Heart right ventricle (tissue), 16 donors: ENCODE measurements at regions not wholly inside any gene's neighbourhood (a gene's known extent, or its start where the extent isn't known, plus 50 kb on each side); places are given as distances from the start of the nearest gene placed in this dataset.

Source experiments
- ATAC-seq, 8 donors: fragments of 200-7000 bp; cut with Tn5 transposase; one replicate each; pipeline ENCODE4 v1.9.1; 2020; ENCODE audit warnings: mild to moderate bottlenecking in 8 of 8, moderate library complexity in 8 of 8, moderate number of reproducible peaks in 1 of 8
- DNase-seq, 2 donors: peaks; one replicate each; pipeline ENCODE4 v3.0.0-alpha.2; 2020
- H3K27ac ChIP-seq, 10 donors: fragments of 200-600 bp; sonication (generic) in 2 of 10; one replicate each; pipeline versions ENCODE4 v1.5.0 to v1.8.0; 2020 to 2022; ENCODE audit warnings: mild to moderate bottlenecking in 3 of 10
- H3K27me3 ChIP-seq, 7 donors: fragments of 200-600 bp; one replicate each; pipeline ENCODE4 v1.8.0; 2021 to 2022; ENCODE audit warnings: mild to moderate bottlenecking in 2 of 7
- H3K36me3 ChIP-seq, 9 donors: fragments of 200-600 bp; sonication (generic) in 1 of 9; one replicate each; pipeline versions ENCODE4 v1.5.0 to v1.8.0; 2020 to 2022; ENCODE audit warnings: mild to moderate bottlenecking in 2 of 9
- H3K4me1 ChIP-seq, 9 donors: fragments of 200-600 bp; sonication (generic) in 1 of 9; one replicate each; pipeline versions ENCODE4 v1.5.0 to v1.8.0; 2020 to 2022; ENCODE audit warnings: mild to moderate bottlenecking in 4 of 9
- H3K4me3 ChIP-seq, 10 donors: fragments of 200-600 bp; sonication (generic) in 2 of 10; one replicate each; pipeline versions ENCODE4 v1.5.0 to v1.8.0; 2020 to 2022; ENCODE audit warnings: mild to moderate bottlenecking in 7 of 10, moderate library complexity in 2 of 10
- H3K9me3 ChIP-seq, 11 donors: fragments of 200-600 bp in 10 of 11; sonication (generic) in 2 of 11; one replicate each; pipeline versions ENCODE4 v1.5.0 to v1.8.0; 2013 to 2022; ENCODE audit warnings: mild to moderate bottlenecking in 2 of 11, control low read depth in 1 of 11, moderate library complexity in 1 of 11
- WGBS, 2 donors: extraction: QIAGEN DNeasy Blood & Tissue Kit; methylation state at CpG; one replicate each; pipeline ENCODE4 v1.1.7; 2013; ENCODE audit warnings: inconsistent platforms in 1 of 2; 5-methylcytosine and 5-hydroxymethylcytosine counted together
- intact Hi-C, 10 donors: fragments of 100-400 bp; cut with DNase I; formaldehyde crosslinking; loops; one replicate each; pipeline versions ENCODE4 v1.11.1 to v1.14.2; 2022
- TF ChIP-seq, protein P1 (sequence below), 9 donors: fragments of 200-600 bp; sonication (generic) in 2 of 9; IDR thresholded peaks; one replicate each; pipeline versions ENCODE4 v1.5.0 to v1.8.0; 2021 to 2022; ENCODE audit warnings: antibody characterized with exemption in 9 of 9, mild to moderate bottlenecking in 5 of 9, moderate library complexity in 1 of 9
- donor health status: Arrhythmogenic right ventricular cardiomyopathy.
- donor health status: ischemic (EF 13 %, LVEDD 7.1; RV severe dilation, severe dysfunction).
- donor health status: healthy with polysubstance abuse.
- donor health status: DM: no; HTN: yes; CAD: no.
- donor health status: DM: no; HTN: no; CAD: no.
- donor health status: ischemic (EF 25% LVEDD 6.9; RV normal size, moderate dysfunction).
- donor health status: ischemic (EF 25% LVEDD 5.7; RV mildly dilated, moderate dysfunction).
- donor health status: healthy.
- donor health status: DM: yes; HTN: yes; CAD: no.
- donor health status: Ischemic cardiomyopathy.
- donor health status: ischemic (EF 35%, LVEDD 5.7; RV mildly dilated, moderate dysfunction).
- donor health status: nonischemic (EF 11% LVEDD 7.7; RV severe dilation, severe dysfunction).
- donor health status: DM: yes; HTN: yes; CAD: no.
- donor health status: PGD.
- donor health status: ischemic (EF 29% LVEDD 5.4; RV normal size, mild dysfunction).
- donor health status: nonischemic (EF 23%, LVEDD 6.1; RV moderate dilation, normal function).

- DNase-seq (no peak), ATAC-seq (no peak)
- WGBS, 2 donors = 46 to 47% methylated on average over 1 of the region's 1 CpG
- Histone ChIP-seq H3K27me3 (no peaks in the 10 kb centered on the region), H3K27ac (no peak overlapping the region), H3K9me3 (no peaks in the 10 kb centered on the region), H3K4me1 (peaks cover 0 to 4% (median 0%) of the 10 kb centered on the region in 9 donors), H3K36me3 (no peaks in the 10 kb centered on the region), H3K4me3 (no peak overlapping the region)
- TF ChIP-seq, protein P1, sequence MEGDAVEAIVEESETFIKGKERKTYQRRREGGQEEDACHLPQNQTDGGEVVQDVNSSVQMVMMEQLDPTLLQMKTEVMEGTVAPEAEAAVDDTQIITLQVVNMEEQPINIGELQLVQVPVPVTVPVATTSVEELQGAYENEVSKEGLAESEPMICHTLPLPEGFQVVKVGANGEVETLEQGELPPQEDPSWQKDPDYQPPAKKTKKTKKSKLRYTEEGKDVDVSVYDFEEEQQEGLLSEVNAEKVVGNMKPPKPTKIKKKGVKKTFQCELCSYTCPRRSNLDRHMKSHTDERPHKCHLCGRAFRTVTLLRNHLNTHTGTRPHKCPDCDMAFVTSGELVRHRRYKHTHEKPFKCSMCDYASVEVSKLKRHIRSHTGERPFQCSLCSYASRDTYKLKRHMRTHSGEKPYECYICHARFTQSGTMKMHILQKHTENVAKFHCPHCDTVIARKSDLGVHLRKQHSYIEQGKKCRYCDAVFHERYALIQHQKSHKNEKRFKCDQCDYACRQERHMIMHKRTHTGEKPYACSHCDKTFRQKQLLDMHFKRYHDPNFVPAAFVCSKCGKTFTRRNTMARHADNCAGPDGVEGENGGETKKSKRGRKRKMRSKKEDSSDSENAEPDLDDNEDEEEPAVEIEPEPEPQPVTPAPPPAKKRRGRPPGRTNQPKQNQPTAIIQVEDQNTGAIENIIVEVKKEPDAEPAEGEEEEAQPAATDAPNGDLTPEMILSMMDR (IDR thresholded peaks at IDR 0.05) = no peak
- intact Hi-C loops = no loop called here
Observed at GRCh38 chr6:19083801-19084200, 696.7 kb downstream of the RNF144B start.

DNA sequence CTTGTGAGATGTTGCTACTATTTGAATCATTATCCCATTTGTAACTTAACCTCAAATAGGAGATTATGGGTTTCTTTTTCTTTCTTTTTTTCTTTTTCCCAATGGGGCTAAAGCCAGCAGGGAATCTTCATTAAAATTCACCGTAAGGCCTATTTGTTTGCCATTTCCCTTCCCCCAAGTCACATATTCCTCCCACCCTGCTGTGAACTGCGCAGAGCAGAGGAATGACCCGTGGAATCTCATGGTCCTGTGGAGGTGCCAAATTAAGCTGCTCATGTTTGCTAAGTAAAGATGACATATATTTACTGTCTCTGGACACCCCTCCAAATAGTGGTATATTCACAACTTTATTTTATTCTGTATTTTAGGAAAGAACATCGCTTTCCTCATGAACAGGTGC, 699.3 kb downstream of the RNF144B start:
- DNase-seq (no peak), ATAC-seq (no peak)
- Histone ChIP-seq H3K9me3 (no peaks in the 10 kb centered on the region), H3K27ac (no peak overlapping the region), H3K4me1 (peaks cover 0 to 4% (median 0%) of the 10 kb centered on the region in 9 donors), H3K36me3 (no peaks in the 10 kb centered on the region), H3K4me3 (no peak overlapping the region), H3K27me3 (no peaks in the 10 kb centered on the region)
- intact Hi-C loops = loop anchor here in 1 of 10 donors (5.0 kb wide), 1 partner anchor 281 kb away; no protein-coding TSS in a partner anchor
- WGBS, 2 donors = 72 to 74% methylated on average over 4 of the region's 4 CpGs
- TF ChIP-seq, protein P1 (IDR thresholded peaks at IDR 0.05) = no peak

DNA sequence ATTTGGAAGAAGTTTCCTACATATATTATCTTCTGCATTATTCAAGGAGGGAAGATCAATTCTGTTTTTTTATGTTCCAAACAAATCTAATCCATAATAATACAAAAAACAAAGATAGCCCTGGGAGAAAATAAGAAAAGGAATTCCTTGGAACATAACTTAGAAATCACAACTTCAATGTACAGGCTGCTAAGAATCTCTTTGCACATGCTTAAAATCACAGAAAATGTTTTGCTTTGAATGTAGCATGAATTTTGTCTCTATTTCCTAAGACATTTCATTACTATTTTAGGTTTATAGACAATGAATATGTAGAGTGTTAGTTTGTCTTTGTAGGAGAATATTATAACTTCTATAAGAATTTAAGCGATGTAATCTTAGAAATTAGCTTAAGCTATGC, 700.1 kb downstream of the RNF144B start:
- no peak for ATAC-seq
- intact Hi-C loops = loop anchor here in 1 of 10 donors (5.0 kb wide), 1 partner anchor 280 kb away; no protein-coding TSS in a partner anchor

GRCh38 chr6:19087897-19088296, 700.7 kb downstream of the RNF144B start:
- TF ChIP-seq, protein P1 (IDR thresholded peaks at IDR 0.05) = no peak
- ATAC-seq (no peak), DNase-seq (no peak)
- Histone ChIP-seq H3K36me3 (no peaks in the 10 kb centered on the region), H3K4me3 (no peak overlapping the region), H3K9me3 (no peaks in the 10 kb centered on the region), H3K27ac (no peak overlapping the region), H3K27me3 (no peaks in the 10 kb centered on the region), H3K4me1 (peaks cover 0 to 4% (median 0%) of the 10 kb centered on the region in 9 donors)
- WGBS, 2 donors = 71 to 76% methylated on average over 1 of the region's 1 CpG
- intact Hi-C loops = loop anchor here in 1 of 10 donors (5.0 kb wide), 1 partner anchor 279 kb away; no protein-coding TSS in a partner anchor

More for the DNA sequence above, 700.1 kb downstream of the RNF144B start:
- no peak overlapping the region for H3K27ac ChIP-seq
- WGBS, 2 donors = 92 to 100% methylated on average over 1 of the region's 1 CpG
- TF ChIP-seq, protein P1 (IDR thresholded peaks at IDR 0.05) = no peak
- H3K27me3 ChIP-seq = no peaks in the 10 kb centered on the region
- no peaks in the 10 kb centered on the region for H3K9me3 ChIP-seq
- peaks cover 0 to 4% (median 0%) of the 10 kb centered on the region in 9 donors for H3K4me1 ChIP-seq
- no peaks in the 10 kb centered on the region for H3K36me3 ChIP-seq
- H3K4me3 ChIP-seq = no peak overlapping the region
- DNase-seq = no peak
